GM21367 (cell line): ENCODE measurements at regions not wholly inside any gene's neighbourhood (a gene's known extent, or its start where the extent isn't known, plus 50 kb on each side); places are given as distances from the start of the nearest gene placed in this dataset.
A peak's percentile ranks its signal among the peaks of the same experiment; 100 is the strongest.

Source experiments
- ATAC-seq: cut with Tn5 transposase; IDR thresholded peaks from one replicate; pipeline ENCODE4 v1.9.1; 2021; ENCODE audit not compliant: unreplicated experiment

DNA sequence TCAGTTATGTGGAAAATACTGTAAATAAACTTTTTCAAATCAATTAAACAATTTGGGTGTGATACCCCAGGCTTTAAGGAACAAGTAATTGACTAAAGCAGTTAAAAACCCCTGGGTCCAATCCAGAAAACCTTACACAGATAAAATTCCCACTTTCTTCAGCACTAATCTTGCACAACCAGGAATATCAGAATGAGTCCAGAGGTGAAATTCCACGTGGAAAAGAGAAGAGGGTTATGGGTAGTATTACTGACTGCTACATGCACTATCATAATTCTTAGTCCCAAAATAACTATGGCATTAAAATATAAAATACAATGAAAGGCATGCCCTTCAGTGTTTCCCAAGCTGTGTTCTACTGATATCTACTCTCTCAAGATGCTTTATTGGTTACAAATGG is 135.7 kb upstream of the STEAP4 start:
- ATAC-seq = no peak

GRCh38 chr7:88437132-88437531 is 130.4 kb upstream of the STEAP4 start:
- no peak for ATAC-seq

DNA sequence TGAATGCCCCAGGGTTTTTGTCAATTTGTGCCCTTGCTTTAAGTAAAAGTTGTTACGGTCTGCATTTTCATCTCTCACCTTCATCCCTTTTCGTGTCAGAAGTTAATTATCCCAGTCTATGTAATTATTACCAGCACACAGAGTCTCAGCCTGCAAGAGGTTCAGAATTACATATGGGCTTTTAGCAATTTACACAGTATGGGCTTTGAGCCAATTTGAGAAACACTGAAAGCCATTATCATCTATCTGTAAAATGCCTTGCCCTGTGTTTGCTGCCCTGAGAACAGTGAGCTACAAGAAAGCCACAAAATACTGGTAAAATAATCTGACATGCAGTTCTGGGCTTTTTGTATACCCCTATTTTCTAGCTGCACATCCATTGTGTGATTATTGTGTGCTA is 125.6 kb upstream of the STEAP4 start:
- ATAC-seq = no peak

- no peak for ATAC-seq
These were observed 125.2 kb upstream of the STEAP4 start for GRCh38 chr7:88431882-88432281.

DNA sequence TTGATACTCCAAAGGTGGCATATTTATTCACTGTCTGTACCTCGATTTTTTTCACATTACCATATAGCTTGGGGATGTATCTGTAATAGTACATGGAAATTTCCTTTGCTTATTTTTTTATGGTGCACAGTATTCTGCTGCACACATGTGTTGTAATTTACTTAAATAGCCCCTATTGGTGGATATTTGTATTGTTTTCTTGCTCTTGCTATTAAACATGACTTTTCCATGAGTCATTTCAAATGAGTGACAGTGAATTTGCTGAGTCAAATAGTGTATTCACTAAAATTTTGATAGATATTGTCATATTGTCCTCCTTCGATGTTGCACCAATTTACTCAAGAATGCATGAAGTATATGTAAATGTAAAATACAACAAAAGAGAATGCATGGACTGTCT is 122.7 kb upstream of the STEAP4 start:
- ATAC-seq = no peak

- ATAC-seq = no peak
These were observed 95.8 kb upstream of the STEAP4 start for GRCh38 chr7:88402529-88402928.

DNA sequence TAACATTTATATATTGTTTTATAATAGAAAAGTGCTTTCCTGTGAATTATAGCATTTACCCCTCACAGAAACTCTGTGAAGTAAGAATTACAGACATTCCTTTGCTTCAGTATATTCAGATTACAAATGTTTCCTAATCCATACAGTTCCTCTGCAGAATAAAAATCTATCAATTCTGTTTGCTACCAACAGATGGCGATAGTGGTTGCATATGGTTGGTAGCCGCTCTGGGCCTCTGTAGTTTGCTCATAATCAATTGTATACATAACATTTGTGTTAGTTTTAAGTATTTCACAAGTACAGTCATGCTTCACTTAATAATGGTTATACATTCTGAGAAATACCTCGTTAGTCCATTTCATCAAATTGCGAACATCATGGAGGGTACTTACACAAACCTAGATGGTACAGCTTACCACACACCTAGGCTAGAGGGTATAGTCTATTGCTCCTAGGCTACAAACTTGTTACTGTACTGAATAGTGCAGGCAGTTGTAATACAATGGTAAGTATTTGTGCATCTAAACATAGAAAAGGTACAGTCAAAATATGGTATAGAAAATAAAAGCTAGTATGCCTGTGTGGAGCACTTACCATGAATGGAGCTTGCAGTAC is 94.4 kb upstream of the STEAP4 start:
- peak; percentile 64 for ATAC-seq

GRCh38 chr7:88399696-88400240 is 93.1 kb upstream of the STEAP4 start:
- ATAC-seq = no peak

DNA sequence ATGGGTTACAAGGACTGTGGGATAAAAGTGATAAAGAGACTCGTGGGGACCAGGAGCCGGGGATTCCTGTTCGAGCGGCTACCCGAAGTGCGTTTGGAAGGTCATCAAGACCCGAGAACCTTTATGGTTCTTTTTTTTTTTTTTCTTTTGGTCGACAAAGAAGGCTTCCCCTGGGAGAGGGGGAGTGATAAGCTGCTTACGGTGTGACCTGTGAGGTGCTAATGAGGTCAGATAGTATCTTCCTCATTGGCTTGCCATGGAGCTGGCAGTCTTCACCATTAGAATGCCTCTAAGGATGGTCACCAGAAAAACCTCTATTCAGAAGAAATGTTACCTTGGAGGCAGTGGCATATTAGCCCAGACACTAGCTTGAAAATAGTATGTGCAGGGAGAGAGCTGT is 92.3 kb upstream of the STEAP4 start:
- no peak for ATAC-seq

DNA sequence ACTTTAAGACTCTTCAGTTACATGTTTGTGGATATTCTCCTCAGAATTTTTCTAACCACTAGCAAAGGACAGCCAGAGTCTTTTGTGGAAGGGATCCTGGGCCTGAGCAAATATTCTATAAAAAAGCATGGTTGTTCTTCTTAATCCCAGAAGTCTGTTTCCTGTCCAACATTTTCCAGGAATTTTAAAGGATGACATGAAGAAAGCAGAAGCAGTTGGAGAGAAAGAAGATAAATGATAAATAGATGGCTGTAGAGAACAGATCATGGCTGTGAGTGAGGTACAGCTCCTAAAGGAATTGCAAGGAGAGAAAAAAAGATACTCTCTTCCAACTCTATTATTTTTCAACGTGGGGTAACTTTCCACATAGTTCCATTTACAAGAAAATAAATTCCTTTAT is 91.8 kb upstream of the STEAP4 start:
- no peak for ATAC-seq

GRCh38 chr7:88396948-88397322 is 90.2 kb upstream of the STEAP4 start:
- peak; percentile 27 for ATAC-seq

- ATAC-seq = peak; percentile 67
These were observed 89.7 kb upstream of the STEAP4 start for GRCh38 chr7:88396295-88396947.

DNA sequence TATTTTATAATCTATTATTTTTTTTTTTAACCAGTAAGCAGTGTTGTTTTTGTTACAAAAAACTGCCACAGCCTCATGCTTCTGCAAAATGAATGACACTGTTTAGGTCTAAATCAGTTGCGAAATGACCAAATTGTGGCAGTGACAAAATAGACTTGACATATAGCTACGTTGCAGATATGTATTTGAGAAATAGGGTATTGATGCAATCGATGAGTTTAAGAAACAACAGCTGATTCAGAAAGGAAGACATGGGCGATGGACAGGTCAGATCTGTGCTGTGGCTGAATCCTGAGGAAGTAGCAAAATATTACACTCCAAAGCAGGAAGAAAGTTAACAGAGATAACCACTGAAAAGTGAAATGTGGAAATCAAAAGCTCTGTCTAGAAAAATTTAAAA is 89.0 kb upstream of the STEAP4 start:
- no peak for ATAC-seq

DNA sequence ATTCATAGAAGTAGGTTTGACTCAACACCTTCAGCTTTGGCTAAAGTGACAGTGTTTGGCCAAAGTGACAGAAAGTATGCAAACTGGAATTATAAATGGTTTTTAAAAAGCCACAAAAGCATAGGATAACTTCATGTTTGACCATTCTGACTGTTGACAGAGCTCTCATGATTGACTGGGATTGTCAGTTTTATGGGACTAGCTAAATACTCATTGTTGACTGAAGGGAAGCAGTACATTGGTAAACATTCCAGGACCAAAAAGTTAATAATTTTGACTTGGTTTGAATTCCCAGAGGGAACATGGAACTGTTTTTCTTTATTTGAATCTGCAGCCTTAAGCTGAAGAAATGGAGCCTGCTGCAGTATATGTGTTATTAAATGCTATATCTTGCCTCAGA is 84.6 kb upstream of the STEAP4 start:
- no peak for ATAC-seq

- ATAC-seq = no peak
These were observed 80.7 kb upstream of the STEAP4 start for GRCh38 chr7:88387368-88387767.

GRCh38 chr7:88386665-88387156 is 80.0 kb upstream of the STEAP4 start:
- ATAC-seq = no peak

GRCh38 chr7:88377434-88377833 is 70.7 kb upstream of the STEAP4 start:
- no peak for ATAC-seq

GRCh38 chr7:88368686-88369085 is 62.0 kb upstream of the STEAP4 start:
- ATAC-seq = no peak

GRCh38 chr7:88366845-88367244 is 60.2 kb upstream of the STEAP4 start:
- ATAC-seq = no peak

DNA sequence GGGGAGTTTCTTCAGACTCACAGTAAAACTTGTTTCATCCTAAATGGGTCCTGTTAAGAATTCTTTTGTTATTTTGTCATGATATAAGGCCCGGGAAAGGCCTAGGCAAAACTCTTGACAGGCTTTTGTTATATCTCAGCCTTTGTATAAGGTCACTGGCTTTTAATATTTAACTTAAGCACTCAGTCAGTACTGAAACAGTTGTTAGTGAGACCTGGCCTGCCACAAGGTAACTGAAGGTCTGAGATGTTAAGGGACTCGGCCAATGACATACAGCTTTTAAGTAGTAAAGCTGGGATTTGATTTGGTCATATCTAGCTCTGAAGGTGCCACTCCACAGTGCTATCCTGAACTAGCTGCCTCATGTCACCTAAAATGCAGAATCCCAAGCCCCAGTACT is 57.2 kb upstream of the STEAP4 start:
- no peak for ATAC-seq

DNA sequence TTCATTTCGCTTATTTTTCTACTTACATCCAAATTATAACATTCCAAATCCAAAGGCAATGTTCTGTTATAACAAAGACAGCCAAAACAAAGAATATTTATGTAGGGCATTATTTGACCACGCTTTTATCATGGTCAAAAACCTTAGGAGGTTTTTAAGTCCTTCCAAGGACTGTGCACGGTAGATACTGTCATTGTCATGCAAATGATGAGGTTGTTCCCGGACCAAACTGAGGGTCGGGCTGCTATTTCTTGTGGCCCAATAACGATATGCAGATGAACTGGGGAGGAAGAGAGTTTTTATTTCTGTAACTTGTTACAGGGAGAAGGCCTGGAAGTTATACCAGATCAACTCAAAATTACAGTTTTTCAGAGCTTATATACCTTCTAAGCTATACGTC is 56.6 kb upstream of the STEAP4 start:
- ATAC-seq = no peak

GRCh38 chr7:88361357-88361756 is 54.7 kb upstream of the STEAP4 start:
- no peak for ATAC-seq

DNA sequence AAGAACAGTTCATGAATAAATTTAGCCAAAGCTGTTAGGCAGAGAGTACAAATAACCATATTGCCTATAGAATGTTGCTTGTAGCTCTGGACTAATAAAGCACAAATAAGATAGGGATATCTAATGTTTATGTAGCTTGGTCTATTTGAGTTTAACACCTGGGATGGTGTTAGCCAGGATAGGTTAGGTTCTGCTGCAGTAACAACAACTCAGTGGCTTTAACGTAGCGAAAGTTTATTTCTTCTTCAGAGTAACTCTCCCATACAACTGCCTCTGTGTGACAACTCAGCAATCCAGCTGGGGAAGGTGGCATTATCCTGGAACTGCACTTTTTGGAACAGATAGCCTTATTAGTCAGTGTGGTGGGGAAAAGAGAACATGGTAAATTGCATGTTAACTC is 52.2 kb upstream of the STEAP4 start:
- no peak for ATAC-seq
